ENCODE measurements at regions not wholly inside any gene's neighbourhood (a gene's known extent, or its start where the extent isn't known, plus 50 kb on each side); places are given as distances from the start of the nearest gene placed in this dataset.

DNA sequence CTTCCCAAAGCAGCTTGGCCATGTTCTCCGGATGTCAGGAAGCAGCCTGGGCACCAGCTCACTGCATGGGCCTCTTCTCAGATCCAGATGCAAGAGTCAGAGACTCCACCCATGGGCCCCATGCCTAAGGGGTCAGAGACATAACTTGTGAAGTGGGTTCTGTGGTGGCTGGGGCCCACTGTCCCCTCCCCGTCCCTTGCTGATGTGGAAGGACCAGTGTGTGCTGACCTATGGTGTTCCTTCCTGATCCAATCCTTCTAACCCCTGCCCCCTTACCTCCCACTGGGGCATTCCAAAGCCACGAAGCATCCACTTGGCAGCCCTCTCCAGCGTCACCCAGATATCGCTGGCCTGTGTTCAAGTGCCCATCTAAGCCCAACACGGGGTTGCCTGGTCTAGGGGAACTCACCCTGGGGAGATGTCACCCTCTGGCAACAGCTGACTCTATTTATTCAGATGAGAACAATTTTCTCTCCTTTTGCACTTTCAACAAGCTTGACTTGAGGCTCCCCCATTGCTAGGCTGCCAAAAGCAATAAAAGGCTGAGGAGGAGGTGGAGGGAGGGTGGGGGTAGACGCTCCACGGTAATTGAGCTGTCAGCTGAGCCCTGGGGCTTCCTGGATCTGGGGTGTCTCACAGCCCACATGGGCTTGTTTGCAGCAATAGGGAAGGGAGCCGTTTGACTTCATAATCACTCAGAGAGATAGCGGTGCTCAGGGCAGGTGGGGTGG lies 158.5 kb downstream of the ADAMTS15 start:
- Histone ChIP-seq H3K4me1 (ENCODE audit: control insufficient read depth, insufficient read depth, low read depth, low read length) (peaks cover 13% of the 10 kb centered on the region), H3K9ac (ENCODE audit: low read length) (peak overlapping the region; percentile 55), H2AK5ac (ENCODE audit: low read length, severe bottlenecking) (peak overlapping the region; percentile 24), H2BK12ac (ENCODE audit: low read length in 2 of 2) (peak overlapping the region in 1 of 2 experiments; percentile 37), H3K18ac (ENCODE audit: low read depth in 1 of 2, low read length in 2 of 2) (peak overlapping the region in 1 of 2 experiments; percentile 61), H3K14ac (ENCODE audit: low read length in 2 of 2) (no peak overlapping the region), H2BK5ac (ENCODE audit: low read depth, low read length, poor library complexity, severe bottlenecking) (no peak overlapping the region), H4K8ac (ENCODE audit: low read length) (peak overlapping the region; percentile 39), H3K4ac (ENCODE audit: low read depth in 1 of 2, low read length in 2 of 2) (no peak overlapping the region), H3K4me2 (ENCODE audit: low read length, poor library complexity, severe bottlenecking) (no peak overlapping the region), H3K36me3 (ENCODE audit: control insufficient read depth in 1 of 2, insufficient read depth in 2 of 2, low read depth in 1 of 2, low read length in 2 of 2) (peaks cover 0 to under 1% of the 10 kb centered on the region in 2 experiments), H3K23ac (ENCODE audit: low read length in 2 of 2) (no peak overlapping the region), H2AFZ (ENCODE audit: low read depth, low read length) (no peak overlapping the region), H4K91ac (ENCODE audit: low read length) (peak overlapping the region; percentile 14), H3K27ac (ENCODE audit: low read length, poor library complexity, severe bottlenecking) (no peak overlapping the region), H2BK15ac (ENCODE audit: low read depth, poor library complexity, severe bottlenecking) (peak overlapping the region; percentile 30), H3K9me3 (ENCODE audit: control insufficient read depth, low read length) (no peaks in the 10 kb centered on the region), H3K79me1 (replicated peaks; ENCODE audit: low read length, poor library complexity, severe bottlenecking) (no peaks in the 10 kb centered on the region), H3K27me3 (ENCODE audit: control insufficient read depth in 1 of 2, insufficient read depth in 1 of 2, low read length in 2 of 2) (no peaks in the 10 kb centered on the region), H2BK120ac (ENCODE audit: low read depth, low read length) (no peak overlapping the region), H3K4me3 (ENCODE audit: insufficient read depth in 1 of 2, low read depth in 1 of 2, low read length in 2 of 2) (peak overlapping the region in 1 of 2 experiments; percentile 31)
- no peak for DNase-seq
- WGBS, result 61% methylated on average over 10 of the region's 10 CpGs

DNA sequence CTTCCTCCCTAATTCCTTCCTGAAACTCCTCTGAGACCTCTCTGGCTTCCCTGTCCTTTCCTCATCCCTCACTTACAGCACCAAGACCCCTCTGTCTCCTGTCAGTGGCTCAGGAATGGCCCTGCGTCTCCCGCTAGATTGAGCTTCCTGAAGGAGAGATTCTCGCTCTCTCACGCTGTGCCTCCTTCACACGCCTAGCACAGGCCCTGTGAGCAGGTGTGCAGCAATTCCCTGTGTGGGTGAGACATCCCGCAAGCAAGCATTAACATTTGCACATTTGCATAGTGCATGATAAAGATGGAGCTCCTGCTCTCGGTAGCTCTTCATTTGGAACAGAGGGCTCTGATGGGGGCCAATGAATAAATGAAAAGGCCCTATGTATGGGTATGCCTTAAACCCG lies 159.8 kb downstream of the ADAMTS15 start:
- no peak overlapping the region for H2AFZ ChIP-seq (ENCODE audit: low read depth, low read length)
- H3K27me3 ChIP-seq (ENCODE audit: control insufficient read depth in 1 of 2, insufficient read depth in 1 of 2, low read length in 2 of 2), result no peaks in the 10 kb centered on the region
- no peak for DNase-seq
- H3K27ac ChIP-seq (ENCODE audit: low read length, poor library complexity, severe bottlenecking), result no peak overlapping the region
- H2BK5ac ChIP-seq (ENCODE audit: low read depth, low read length, poor library complexity, severe bottlenecking), result no peak overlapping the region
- H3K14ac ChIP-seq (ENCODE audit: low read length in 2 of 2), result no peak overlapping the region
- H2BK15ac ChIP-seq (ENCODE audit: low read depth, poor library complexity, severe bottlenecking), result no peak overlapping the region
- no peaks in the 10 kb centered on the region for H3K79me1 ChIP-seq (replicated peaks; ENCODE audit: low read length, poor library complexity, severe bottlenecking)
- no peak overlapping the region for H2BK12ac ChIP-seq (ENCODE audit: low read length in 2 of 2)
- no peak overlapping the region for H3K18ac ChIP-seq (ENCODE audit: low read depth in 1 of 2, low read length in 2 of 2)
- H4K8ac ChIP-seq (ENCODE audit: low read length), result no peak overlapping the region
- H3K9me3 ChIP-seq (ENCODE audit: control insufficient read depth, low read length), result no peaks in the 10 kb centered on the region
- WGBS, result 94% methylated on average over 8 of the region's 8 CpGs
- no peak overlapping the region for H3K4ac ChIP-seq (ENCODE audit: low read depth in 1 of 2, low read length in 2 of 2)
- peak overlapping the region; percentile 34 for H4K91ac ChIP-seq (ENCODE audit: low read length)
- H3K4me2 ChIP-seq (ENCODE audit: low read length, poor library complexity, severe bottlenecking), result no peak overlapping the region
- no peak overlapping the region for H3K4me3 ChIP-seq (ENCODE audit: insufficient read depth in 1 of 2, low read depth in 1 of 2, low read length in 2 of 2)
- H3K4me1 ChIP-seq (ENCODE audit: control insufficient read depth, insufficient read depth, low read depth, low read length), result peaks cover 12% of the 10 kb centered on the region
- H3K9ac ChIP-seq (ENCODE audit: low read length), result no peak overlapping the region
- no peak overlapping the region for H2BK120ac ChIP-seq (ENCODE audit: low read depth, low read length)
- peak overlapping the region; percentile 20 for H2AK5ac ChIP-seq (ENCODE audit: low read length, severe bottlenecking)
- no peak overlapping the region for H3K23ac ChIP-seq (ENCODE audit: low read length in 2 of 2)
- H3K36me3 ChIP-seq (ENCODE audit: control insufficient read depth in 1 of 2, insufficient read depth in 2 of 2, low read depth in 1 of 2, low read length in 2 of 2), result no peaks in the 10 kb centered on the region

DNA sequence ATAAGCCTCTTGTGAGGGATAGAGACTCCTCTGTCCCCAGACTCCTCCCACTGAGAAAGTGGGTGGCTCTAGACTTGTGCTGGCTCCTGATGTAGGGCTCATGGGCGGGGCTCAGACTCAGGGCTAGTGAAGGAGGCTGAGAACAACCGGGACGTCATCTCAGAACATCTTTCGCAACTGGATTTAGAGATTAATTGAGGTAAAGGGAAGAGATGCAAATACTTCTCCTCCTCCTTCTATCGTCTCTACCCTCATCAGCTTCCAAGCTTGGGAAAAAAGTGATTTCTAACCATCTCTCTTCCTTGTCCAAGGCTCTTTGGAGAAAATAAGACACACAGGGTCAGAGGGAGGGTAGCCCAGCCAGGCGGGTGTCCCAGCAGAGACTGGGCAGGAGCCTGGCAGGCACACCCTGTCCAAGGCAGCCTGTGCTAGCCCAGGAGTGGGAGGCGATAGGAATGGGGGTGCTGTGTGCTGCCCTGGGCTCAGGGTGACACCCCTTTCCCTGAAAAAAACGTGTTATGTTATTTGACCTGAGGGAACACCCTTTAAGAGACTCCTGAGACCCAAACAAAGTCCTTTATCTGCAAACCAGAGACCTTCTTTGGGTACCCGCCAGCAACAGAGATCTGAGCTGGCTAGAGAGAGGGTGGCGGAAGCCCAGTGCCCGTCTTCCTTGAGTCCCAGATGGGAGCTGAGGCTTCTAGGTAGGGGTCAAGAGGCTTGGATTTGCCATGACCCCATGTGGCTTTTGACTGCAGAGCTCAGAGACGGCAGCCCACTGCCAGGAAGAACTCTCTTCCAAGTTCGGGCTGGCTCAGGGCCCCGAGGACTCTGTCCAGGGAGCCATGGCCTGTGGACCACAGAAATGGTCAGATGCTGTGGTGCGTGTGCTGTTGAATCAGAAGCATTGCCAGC lies 160.9 kb downstream of the ADAMTS15 start:
- H4K8ac ChIP-seq (ENCODE audit: low read length), result no peak overlapping the region
- H3K9ac ChIP-seq (ENCODE audit: low read length), result peak overlapping the region; percentile 26
- H2BK5ac ChIP-seq (ENCODE audit: low read depth, low read length, poor library complexity, severe bottlenecking), result no peak overlapping the region
- H3K27ac ChIP-seq (ENCODE audit: low read length, poor library complexity, severe bottlenecking), result no peak overlapping the region
- no peaks in the 10 kb centered on the region for H3K27me3 ChIP-seq (ENCODE audit: control insufficient read depth in 1 of 2, insufficient read depth in 1 of 2, low read length in 2 of 2)
- peak; percentile 35 for DNase-seq
- H3K4me1 ChIP-seq (ENCODE audit: control insufficient read depth, insufficient read depth, low read depth, low read length), result peaks cover 12% of the 10 kb centered on the region
- peak overlapping the region; percentile 37 for H2AK5ac ChIP-seq (ENCODE audit: low read length, severe bottlenecking)
- peak overlapping the region in 1 of 2 experiments; percentile 23 for H3K18ac ChIP-seq (ENCODE audit: low read depth in 1 of 2, low read length in 2 of 2)
- H3K9me3 ChIP-seq (ENCODE audit: control insufficient read depth, low read length), result no peaks in the 10 kb centered on the region
- no peak overlapping the region for H3K4me3 ChIP-seq (ENCODE audit: insufficient read depth in 1 of 2, low read depth in 1 of 2, low read length in 2 of 2)
- H3K4ac ChIP-seq (ENCODE audit: low read depth in 1 of 2, low read length in 2 of 2), result no peak overlapping the region
- no peak overlapping the region for H2AFZ ChIP-seq (ENCODE audit: low read depth, low read length)
- H3K4me2 ChIP-seq (ENCODE audit: low read length, poor library complexity, severe bottlenecking), result no peak overlapping the region
- H4K91ac ChIP-seq (ENCODE audit: low read length), result no peak overlapping the region
- peak overlapping the region; percentile 9 to 56 for H2BK12ac ChIP-seq (ENCODE audit: low read length in 2 of 2)
- H3K23ac ChIP-seq (ENCODE audit: low read length in 2 of 2), result no peak overlapping the region
- no peak overlapping the region for H3K14ac ChIP-seq (ENCODE audit: low read length in 2 of 2)
- 91% methylated on average over 12 of the region's 15 CpGs for WGBS
- no peaks in the 10 kb centered on the region for H3K79me1 ChIP-seq (replicated peaks; ENCODE audit: low read length, poor library complexity, severe bottlenecking)
- no peak overlapping the region for H2BK120ac ChIP-seq (ENCODE audit: low read depth, low read length)
- no peaks in the 10 kb centered on the region for H3K36me3 ChIP-seq (ENCODE audit: control insufficient read depth in 1 of 2, insufficient read depth in 2 of 2, low read depth in 1 of 2, low read length in 2 of 2)
- H2BK15ac ChIP-seq (ENCODE audit: low read depth, poor library complexity, severe bottlenecking), result peak overlapping the region; percentile 55

DNA sequence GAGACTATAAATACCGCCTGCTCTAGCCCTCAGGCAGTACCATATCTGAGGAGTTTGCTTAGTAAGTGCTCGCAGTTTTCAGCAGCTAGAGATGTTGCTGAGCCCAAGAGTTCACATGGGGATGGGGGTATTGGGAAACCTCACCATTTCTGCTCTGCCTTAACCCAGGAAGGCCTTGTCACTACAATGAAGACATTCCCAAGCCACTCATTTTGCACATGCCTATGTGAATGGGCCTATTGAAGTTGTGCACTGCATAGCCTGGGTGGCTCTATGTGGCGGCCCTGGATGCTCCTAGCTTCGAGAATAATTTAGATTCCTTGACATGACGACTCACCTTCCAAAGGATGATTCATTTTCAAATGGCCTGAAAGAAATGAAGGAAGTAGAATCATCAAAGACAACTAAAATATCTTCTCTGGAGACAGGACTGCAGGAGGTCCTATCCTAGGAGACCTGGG lies 163.4 kb downstream of the ADAMTS15 start:
- H3K27me3 ChIP-seq (ENCODE audit: control insufficient read depth in 1 of 2, insufficient read depth in 1 of 2, low read length in 2 of 2), result peaks cover 0 to 3% of the 10 kb centered on the region in 2 experiments
- no peaks in the 10 kb centered on the region for H3K9me3 ChIP-seq (ENCODE audit: control insufficient read depth, low read length)

More for the DNA sequence above, 163.4 kb downstream of the ADAMTS15 start:
- Histone ChIP-seq H3K4ac (ENCODE audit: low read depth in 1 of 2, low read length in 2 of 2) (no peak overlapping the region), H2BK5ac (ENCODE audit: low read depth, low read length, poor library complexity, severe bottlenecking) (no peak overlapping the region), H4K91ac (ENCODE audit: low read length) (no peak overlapping the region), H2AK5ac (ENCODE audit: low read length, severe bottlenecking) (peak overlapping the region; percentile 39), H2BK120ac (ENCODE audit: low read depth, low read length) (no peak overlapping the region), H3K23ac (ENCODE audit: low read length in 2 of 2) (no peak overlapping the region), H3K79me1 (replicated peaks; ENCODE audit: low read length, poor library complexity, severe bottlenecking) (no peaks in the 10 kb centered on the region), H4K8ac (ENCODE audit: low read length) (no peak overlapping the region), H3K9ac (ENCODE audit: low read length) (no peak overlapping the region), H3K18ac (ENCODE audit: low read depth in 1 of 2, low read length in 2 of 2) (no peak overlapping the region), H3K14ac (ENCODE audit: low read length in 2 of 2) (no peak overlapping the region), H3K27ac (ENCODE audit: low read length, poor library complexity, severe bottlenecking) (peak overlapping the region; percentile 82), H2AFZ (ENCODE audit: low read depth, low read length) (no peak overlapping the region), H3K4me2 (ENCODE audit: low read length, poor library complexity, severe bottlenecking) (no peak overlapping the region), H3K4me1 (ENCODE audit: control insufficient read depth, insufficient read depth, low read depth, low read length) (peaks cover 9% of the 10 kb centered on the region), H2BK12ac (ENCODE audit: low read length in 2 of 2) (peak overlapping the region in 1 of 2 experiments; percentile 16), H2BK15ac (ENCODE audit: low read depth, poor library complexity, severe bottlenecking) (no peak overlapping the region), H3K36me3 (ENCODE audit: control insufficient read depth in 1 of 2, insufficient read depth in 2 of 2, low read depth in 1 of 2, low read length in 2 of 2) (no peaks in the 10 kb centered on the region), H3K4me3 (ENCODE audit: insufficient read depth in 1 of 2, low read depth in 1 of 2, low read length in 2 of 2) (no peak overlapping the region)
- DNase-seq, result peak; percentile 88
- 54% methylated on average over 3 of the region's 5 CpGs for WGBS
